SK-N-SH treated with all-trans-retinoic acid at 6 μM for 48 hours (cell line): ENCODE measurements at regions not wholly inside any gene's neighbourhood (a gene's known extent, or its start where the extent isn't known, plus 50 kb on each side); places are given as distances from the start of the nearest gene placed in this dataset.

Experiments used
- ARNTL ChIP-seq: fragments of 450-650 bp; formaldehyde crosslinking; IDR thresholded peaks from 2 replicates; pipeline ENCODE4 v1.5.0; 2020; ENCODE audit warnings: low read depth, mild to moderate bottlenecking, moderate library complexity, borderline replicate concordance
- BACH2 ChIP-seq: fragments of 250-450 bp; sonication (Bioruptor Pico); IDR thresholded peaks from 2 replicates; pipeline ENCODE4 v1.9.0; 2021; ENCODE audit warnings: mild to moderate bottlenecking, borderline replicate concordance
- CSDC2 ChIP-seq: fragments of 250-450 bp; sonication (Bioruptor Pico); IDR thresholded peaks from 2 replicates; pipeline ENCODE4 v1.5.0; 2020; ENCODE audit warnings: mild to moderate bottlenecking, moderate library complexity
- CSRNP3 ChIP-seq: fragments of 250-450 bp; sonication (Bioruptor Pico); IDR thresholded peaks from 2 replicates; pipeline ENCODE4 v1.5.1; 2021; ENCODE audit warnings: mild to moderate bottlenecking, moderate library complexity
- PATZ1 ChIP-seq: fragments of 250-450 bp; sonication (Bioruptor Pico); IDR thresholded peaks from 2 replicates; pipeline ENCODE4 v1.8.0; 2020; ENCODE audit warnings: mild to moderate bottlenecking, moderate library complexity, borderline replicate concordance
- POU6F1 ChIP-seq: fragments of 250-450 bp; sonication (Bioruptor Pico); IDR thresholded peaks from 2 replicates; pipeline ENCODE4 v1.8.0; 2021; ENCODE audit warnings: low read depth, mild to moderate bottlenecking, moderate library complexity, borderline replicate concordance
- PPARA ChIP-seq: fragments of 250-450 bp; sonication (Bioruptor Pico); IDR thresholded peaks from 2 replicates; pipeline ENCODE4 v1.5.0; 2020; ENCODE audit warnings: mild to moderate bottlenecking, borderline replicate concordance
- SNAI2 ChIP-seq: fragments of 250-450 bp; sonication (Bioruptor Pico); IDR thresholded peaks from 2 replicates; pipeline ENCODE4 v1.5.0; 2020; ENCODE audit warnings: mild to moderate bottlenecking, moderate library complexity
- TCF4 ChIP-seq: fragments of 250-450 bp; sonication (Bioruptor Pico); IDR thresholded peaks from 2 replicates; pipeline ENCODE4 v1.8.0; 2021; ENCODE audit warnings: mild to moderate bottlenecking, moderate library complexity, borderline replicate concordance
- ZFP3 ChIP-seq: fragments of 250-450 bp; sonication (Bioruptor Pico); IDR thresholded peaks from 2 replicates; pipeline ENCODE4 v1.5.0; 2020; ENCODE audit warnings: mild to moderate bottlenecking, moderate library complexity
- ZFP30 ChIP-seq: fragments of 450-650 bp; formaldehyde crosslinking; IDR thresholded peaks from 2 replicates; pipeline ENCODE4 v1.5.0; 2022; ENCODE audit warnings: mild to moderate bottlenecking, moderate library complexity
- ZNF70 ChIP-seq: fragments of 450-650 bp; formaldehyde crosslinking; IDR thresholded peaks from 2 replicates; pipeline ENCODE4 v1.5.0; 2020; ENCODE audit warnings: mild to moderate bottlenecking, moderate library complexity

- no peak for TF ChIP-seq POU6F1 (CRISPR knock-in tag)
- TF ChIP-seq PATZ1 (CRISPR knock-in tag), result no peak
- TF ChIP-seq ZFP3 (CRISPR knock-in tag), result no peak
- TF ChIP-seq ZFP30, result no peak
- no peak for TF ChIP-seq ZNF70 (CRISPR knock-in tag)
- no peak for TF ChIP-seq CSRNP3 (CRISPR knock-in tag)
- TF ChIP-seq TCF4 (CRISPR knock-in tag), result no peak
- no peak for TF ChIP-seq CSDC2 (CRISPR knock-in tag)
- TF ChIP-seq ARNTL (CRISPR knock-in tag), result no peak
- TF ChIP-seq PPARA (CRISPR knock-in tag), result no peak
- no peak for TF ChIP-seq BACH2
- TF ChIP-seq SNAI2 (CRISPR knock-in tag), result no peak
These were observed 156.8 kb downstream of the PAX3 start for GRCh38 chr2:222142027-222142426.
